ENCODE measurements at regions not wholly inside any gene's neighbourhood (a gene's known extent, or its start where the extent isn't known, plus 50 kb on each side); places are given as distances from the start of the nearest gene placed in this dataset.

DNA sequence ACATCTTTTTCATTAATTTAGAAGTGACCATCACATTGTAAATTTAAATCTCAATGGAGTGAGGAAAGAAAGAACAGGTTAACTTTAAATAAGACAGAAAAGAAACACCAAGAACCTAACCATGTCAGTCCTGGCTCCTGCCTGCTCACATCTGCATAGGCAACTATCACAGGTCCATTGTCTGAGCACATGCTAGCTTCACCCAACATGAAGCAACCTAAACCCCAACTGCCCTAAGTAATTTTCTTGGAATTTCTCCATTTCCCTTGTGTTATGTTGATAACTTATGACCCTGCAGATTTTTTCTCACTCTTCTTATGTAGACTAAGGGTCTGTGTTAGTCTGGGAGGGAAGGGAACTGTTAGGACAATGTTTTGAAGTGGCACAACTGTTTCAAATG lies 2205.8 kb upstream of the ACO1 start:
- H2BK120ac ChIP-seq (replicated peaks; ENCODE audit: low read depth, low read length) = no peak overlapping the region
- no peak overlapping the region for H3K14ac ChIP-seq (ENCODE audit: insufficient read length)
- H4K5ac ChIP-seq (ENCODE audit: insufficient read length, low read depth, low read length) = no peak overlapping the region
- no peak overlapping the region for H4K91ac ChIP-seq (replicated peaks; ENCODE audit: insufficient read length, low read length)
- H3K18ac ChIP-seq (ENCODE audit: extremely low read depth, low read length) = no peak overlapping the region
- H2AFZ ChIP-seq (ENCODE audit: low read length) = peak overlapping the region; percentile 11; the same call in 1 of the 2 replicates
- no peak overlapping the region for H4K8ac ChIP-seq (ENCODE audit: extremely low read depth, insufficient read depth, low read length)
- no peak overlapping the region for H3K27ac ChIP-seq (ENCODE audit: low read depth, low read length)
- H3K9me3 ChIP-seq (ENCODE audit: insufficient read depth in 2 of 2, low read depth in 1 of 2, low read length in 1 of 2) = no peaks in the 10 kb centered on the region
- H3K36me3 ChIP-seq (ENCODE audit: control insufficient read depth in 2 of 4, insufficient read depth in 4 of 4, low read length in 3 of 4) = no peaks in the 10 kb centered on the region
- no peak overlapping the region for H3K56ac ChIP-seq (replicated peaks; ENCODE audit: insufficient read length, low read depth, low read length)
- H3K4me3 ChIP-seq (ENCODE audit: extremely low read depth in 1 of 4, insufficient read depth in 2 of 4, low read depth in 3 of 4, low read length in 4 of 4) = no peak overlapping the region
- no peak overlapping the region for H3K9ac ChIP-seq (replicated peaks in 1 of 4; ENCODE audit: extremely low read depth in 1 of 4, low read depth in 3 of 4, low read length in 3 of 4)
- H3K79me2 ChIP-seq (ENCODE audit: control insufficient read depth in 1 of 2, insufficient read depth in 2 of 2, low read length in 2 of 2) = no peaks in the 10 kb centered on the region
- no peak overlapping the region for H2BK5ac ChIP-seq (ENCODE audit: low read depth, low read length)
- H2AK5ac ChIP-seq (ENCODE audit: low read depth, low read length) = no peak overlapping the region
- POLR2A ChIA-PET (ENCODE audit: partially characterized antibody) = no interaction called here
- CTCF ChIA-PET (ENCODE audit: partially characterized antibody) = no interaction called here
- no peak overlapping the region for H2BK15ac ChIP-seq (ENCODE audit: low read length)
- H2BK20ac ChIP-seq (ENCODE audit: low read length) = no peak overlapping the region
- no peaks in the 10 kb centered on the region; a peak in 1 of 7 replicates for H3K4me1 ChIP-seq (replicated peaks in 1 of 4; ENCODE audit: control insufficient read depth in 3 of 4, insufficient read depth in 4 of 4, low read length in 3 of 4)
- H2BK12ac ChIP-seq (ENCODE audit: low read depth, low read length) = no peak overlapping the region
- H3K4ac ChIP-seq (replicated peaks; ENCODE audit: insufficient read length, low read depth, low read length) = no peak overlapping the region
- DNase-seq (ENCODE audit: low read depth in 1 of 2, low spot score in 2 of 2) (no peak), FAIRE-seq (peak; percentile 42)
- no peaks in the 10 kb centered on the region for H3K23me2 ChIP-seq (ENCODE audit: low read depth, low read length)
- H3K4me2 ChIP-seq (ENCODE audit: insufficient read depth in 1 of 2, low read depth in 2 of 2, low read length in 2 of 2) = no peak overlapping the region
- H3K27me3 ChIP-seq (replicated peaks in 1 of 4; ENCODE audit: control insufficient read depth in 3 of 4, extremely low read depth in 1 of 4, insufficient read depth in 3 of 4, low read length in 3 of 4) = no peaks in the 10 kb centered on the region
- no peak overlapping the region for H3K23ac ChIP-seq (ENCODE audit: insufficient read length)
- no peaks in the 10 kb centered on the region for H4K20me1 ChIP-seq (replicated peaks in 1 of 2; ENCODE audit: control insufficient read depth in 1 of 2, insufficient read depth in 2 of 2, low read length in 2 of 2)
- no peaks in the 10 kb centered on the region for H3K79me1 ChIP-seq (ENCODE audit: low read depth, low read length)
- TF ChIP-seq KDM5A (IDR thresholded peaks at IDR 0.05; ENCODE audit: low read length) (no peak), GABPA (IDR thresholded peaks at IDR 0.05; ENCODE audit: borderline replicate concordance, insufficient read depth, low read length) (no peak), SRF (IDR thresholded peaks at IDR 0.05; ENCODE audit: low read depth, low read length) (no peak), EP300 (IDR thresholded peaks at IDR 0.05; ENCODE audit: borderline replicate concordance in 1 of 2, low read depth in 2 of 2, low read length in 2 of 2) (no peak), JUN (IDR thresholded peaks at IDR 0.05; ENCODE audit: low read depth, low read length) (no peak), RXRA (IDR thresholded peaks at IDR 0.05; ENCODE audit: insufficient read depth, low read depth, low read length) (no peak), HDAC2 (IDR thresholded peaks at IDR 0.05; ENCODE audit: borderline replicate concordance in 1 of 2, low read depth in 2 of 2, low read length in 2 of 2) (no peak), NRF1 (IDR thresholded peaks at IDR 0.05; ENCODE audit: low read depth, low read length) (no peak), MAFK (IDR thresholded peaks at IDR 0.05; ENCODE audit: low read depth, low read length) (no peak), RNF2 (IDR thresholded peaks at IDR 0.05; ENCODE audit: borderline replicate concordance, low read depth, low read length, missing control alignments, poor library complexity, severe bottlenecking) (no peak), SAP30 (IDR thresholded peaks at IDR 0.05; ENCODE audit: insufficient read depth, insufficient replicate concordance, low read length) (no peak)
- TF ChIP-seq, protein P1, sequence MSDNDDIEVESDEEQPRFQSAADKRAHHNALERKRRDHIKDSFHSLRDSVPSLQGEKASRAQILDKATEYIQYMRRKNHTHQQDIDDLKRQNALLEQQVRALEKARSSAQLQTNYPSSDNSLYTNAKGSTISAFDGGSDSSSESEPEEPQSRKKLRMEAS (IDR thresholded peaks at IDR 0.05) = peak; percentile 74
- TF ChIP-seq, protein P2, sequence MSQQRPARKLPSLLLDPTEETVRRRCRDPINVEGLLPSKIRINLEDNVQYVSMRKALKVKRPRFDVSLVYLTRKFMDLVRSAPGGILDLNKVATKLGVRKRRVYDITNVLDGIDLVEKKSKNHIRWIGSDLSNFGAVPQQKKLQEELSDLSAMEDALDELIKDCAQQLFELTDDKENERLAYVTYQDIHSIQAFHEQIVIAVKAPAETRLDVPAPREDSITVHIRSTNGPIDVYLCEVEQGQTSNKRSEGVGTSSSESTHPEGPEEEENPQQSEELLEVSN (IDR thresholded peaks at IDR 0.05) = peak; percentile 50; the same call in 1 of the 2 replicates
